ENCODE measurements at regions not wholly inside any gene's neighbourhood (a gene's known extent, or its start where the extent isn't known, plus 50 kb on each side); places are given as distances from the start of the nearest gene placed in this dataset.

DNA sequence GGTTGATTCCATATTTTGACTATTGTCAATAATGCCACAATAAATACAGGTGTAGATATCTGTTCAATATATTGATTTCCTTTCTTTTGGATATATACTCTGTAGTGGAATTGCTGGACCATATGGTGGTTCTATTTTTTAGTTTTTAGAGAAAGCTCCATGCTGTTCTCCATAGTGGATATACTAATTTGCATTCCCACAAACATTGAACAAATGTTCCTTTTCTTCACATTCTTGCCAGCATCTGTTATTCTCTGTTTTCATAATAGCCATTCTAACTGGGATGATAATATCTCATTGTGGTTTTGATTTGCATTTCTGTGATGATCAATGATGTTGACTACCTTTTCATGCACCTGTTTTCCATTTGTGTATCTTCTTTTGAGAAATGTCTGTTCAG, 973.7 kb downstream of the REEP3 start:
- no peaks in the 10 kb centered on the region for H3K9me2 ChIP-seq (replicated peaks; ENCODE audit: insufficient read depth, low read length)
- no peak overlapping the region for H3K4me2 ChIP-seq (ENCODE audit: low read depth, low read length)
- H3K27ac ChIP-seq (ENCODE audit: low read length) = no peak overlapping the region
- H3F3A ChIP-seq (ENCODE audit: insufficient read depth, low read length) = no peaks in the 10 kb centered on the region
- no peaks in the 10 kb centered on the region for H3K36me3 ChIP-seq (replicated peaks; ENCODE audit: insufficient read depth, low read length)
- DNase-seq = no peak
- H3K9me3 ChIP-seq (replicated peaks; ENCODE audit: insufficient read depth, low read length) = no peaks in the 10 kb centered on the region
- H4K20me1 ChIP-seq (ENCODE audit: insufficient read depth, low read length) = no peaks in the 10 kb centered on the region
- H3K4me3 ChIP-seq (ENCODE audit: low read length) = no peak overlapping the region
- no peak overlapping the region for H3K9ac ChIP-seq (ENCODE audit: low read length)
- no peak overlapping the region for H2AFZ ChIP-seq (ENCODE audit: low read length)
- no peaks in the 10 kb centered on the region for H3K4me1 ChIP-seq (ENCODE audit: low read length)
- no peaks in the 10 kb centered on the region for H3K27me3 ChIP-seq (replicated peaks; ENCODE audit: insufficient read depth, low read length)
- H3K79me2 ChIP-seq (ENCODE audit: low read length) = no peaks in the 10 kb centered on the region
- no peak for TF ChIP-seq EZH2 (optimal IDR thresholded peaks at IDR 0.05; ENCODE audit: low read depth, low read length)
- no peak for TF ChIP-seq EZH2phosphoT487 (IDR thresholded peaks at IDR 0.05; ENCODE audit: low read length)

DNA sequence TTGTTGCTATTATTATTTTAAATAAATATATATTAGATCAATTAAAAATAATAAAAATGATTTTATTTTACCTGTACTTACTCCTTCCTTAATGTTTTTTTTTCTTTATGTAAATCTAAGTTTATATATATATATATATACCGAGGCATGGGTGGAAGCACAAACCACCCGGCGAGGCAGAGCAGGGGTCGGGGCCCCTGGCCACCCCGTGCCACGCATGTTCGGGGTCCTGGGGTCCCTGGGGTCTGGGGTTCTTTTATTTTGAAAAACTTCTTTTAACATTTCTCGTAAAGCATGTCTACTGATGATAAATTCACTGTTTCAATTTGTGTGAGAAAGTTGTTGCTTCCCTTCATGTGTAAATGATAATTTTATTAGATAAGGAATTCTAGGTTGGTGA, 976.1 kb downstream of the REEP3 start:
- Histone ChIP-seq H4K20me1 (ENCODE audit: insufficient read depth, low read length) (no peaks in the 10 kb centered on the region), H3K27me3 (replicated peaks; ENCODE audit: insufficient read depth, low read length) (no peaks in the 10 kb centered on the region), H3K4me2 (ENCODE audit: low read depth, low read length) (no peak overlapping the region), H3F3A (ENCODE audit: insufficient read depth, low read length) (no peaks in the 10 kb centered on the region), H3K9me2 (replicated peaks; ENCODE audit: insufficient read depth, low read length) (no peaks in the 10 kb centered on the region), H3K9ac (ENCODE audit: low read length) (no peak overlapping the region), H3K9me3 (replicated peaks; ENCODE audit: insufficient read depth, low read length) (no peaks in the 10 kb centered on the region), H3K4me3 (ENCODE audit: low read length) (no peak overlapping the region), H3K79me2 (ENCODE audit: low read length) (no peaks in the 10 kb centered on the region), H3K36me3 (replicated peaks; ENCODE audit: insufficient read depth, low read length) (no peaks in the 10 kb centered on the region), H3K4me1 (ENCODE audit: low read length) (no peaks in the 10 kb centered on the region), H2AFZ (ENCODE audit: low read length) (no peak overlapping the region), H3K27ac (ENCODE audit: low read length) (no peak overlapping the region)
- DNase-seq = no peak
- TF ChIP-seq EZH2phosphoT487 (IDR thresholded peaks at IDR 0.05; ENCODE audit: low read length) (no peak), EZH2 (optimal IDR thresholded peaks at IDR 0.05; ENCODE audit: low read depth, low read length) (no peak)
- TF ChIP-seq, protein P1, sequence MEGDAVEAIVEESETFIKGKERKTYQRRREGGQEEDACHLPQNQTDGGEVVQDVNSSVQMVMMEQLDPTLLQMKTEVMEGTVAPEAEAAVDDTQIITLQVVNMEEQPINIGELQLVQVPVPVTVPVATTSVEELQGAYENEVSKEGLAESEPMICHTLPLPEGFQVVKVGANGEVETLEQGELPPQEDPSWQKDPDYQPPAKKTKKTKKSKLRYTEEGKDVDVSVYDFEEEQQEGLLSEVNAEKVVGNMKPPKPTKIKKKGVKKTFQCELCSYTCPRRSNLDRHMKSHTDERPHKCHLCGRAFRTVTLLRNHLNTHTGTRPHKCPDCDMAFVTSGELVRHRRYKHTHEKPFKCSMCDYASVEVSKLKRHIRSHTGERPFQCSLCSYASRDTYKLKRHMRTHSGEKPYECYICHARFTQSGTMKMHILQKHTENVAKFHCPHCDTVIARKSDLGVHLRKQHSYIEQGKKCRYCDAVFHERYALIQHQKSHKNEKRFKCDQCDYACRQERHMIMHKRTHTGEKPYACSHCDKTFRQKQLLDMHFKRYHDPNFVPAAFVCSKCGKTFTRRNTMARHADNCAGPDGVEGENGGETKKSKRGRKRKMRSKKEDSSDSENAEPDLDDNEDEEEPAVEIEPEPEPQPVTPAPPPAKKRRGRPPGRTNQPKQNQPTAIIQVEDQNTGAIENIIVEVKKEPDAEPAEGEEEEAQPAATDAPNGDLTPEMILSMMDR (IDR thresholded peaks at IDR 0.05; ENCODE audit: low read length) = no peak

DNA sequence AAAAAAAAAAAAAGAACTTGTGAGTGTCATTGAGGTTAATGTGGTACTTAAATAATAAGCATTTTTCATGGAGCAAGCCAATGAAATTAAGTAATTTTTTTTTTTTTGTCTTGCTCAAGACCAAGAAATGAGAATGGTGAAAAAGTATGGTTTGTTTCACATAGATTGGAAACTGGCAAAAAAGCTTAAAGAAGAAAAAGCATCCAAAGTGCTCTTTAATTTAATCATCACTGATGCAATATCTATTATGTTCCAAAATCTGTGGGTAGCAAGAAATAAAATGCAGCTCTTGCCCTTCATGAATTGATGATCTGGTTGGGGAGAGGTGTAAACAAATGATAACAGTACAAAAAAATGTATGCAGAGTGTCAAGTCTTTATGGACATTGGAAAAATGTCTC, 980.6 kb downstream of the REEP3 start:
- DNase-seq = no peak
- Histone ChIP-seq H3K36me3 (replicated peaks; ENCODE audit: insufficient read depth, low read length) (no peaks in the 10 kb centered on the region), H3K27me3 (replicated peaks; ENCODE audit: insufficient read depth, low read length) (no peaks in the 10 kb centered on the region), H3K4me2 (ENCODE audit: low read depth, low read length) (no peak overlapping the region), H3K9me3 (replicated peaks; ENCODE audit: insufficient read depth, low read length) (no peaks in the 10 kb centered on the region), H3F3A (ENCODE audit: insufficient read depth, low read length) (no peaks in the 10 kb centered on the region), H3K9ac (ENCODE audit: low read length) (no peak overlapping the region), H3K4me3 (ENCODE audit: low read length) (no peak overlapping the region), H4K20me1 (ENCODE audit: insufficient read depth, low read length) (no peaks in the 10 kb centered on the region), H2AFZ (ENCODE audit: low read length) (no peak overlapping the region), H3K79me2 (ENCODE audit: low read length) (no peaks in the 10 kb centered on the region), H3K27ac (ENCODE audit: low read length) (no peak overlapping the region), H3K4me1 (ENCODE audit: low read length) (no peaks in the 10 kb centered on the region), H3K9me2 (replicated peaks; ENCODE audit: insufficient read depth, low read length) (no peaks in the 10 kb centered on the region)
- TF ChIP-seq EZH2 (optimal IDR thresholded peaks at IDR 0.05; ENCODE audit: low read depth, low read length) (no peak), EZH2phosphoT487 (IDR thresholded peaks at IDR 0.05; ENCODE audit: low read length) (no peak)
- TF ChIP-seq, protein P1 (IDR thresholded peaks at IDR 0.05; ENCODE audit: low read length) = no peak

DNA sequence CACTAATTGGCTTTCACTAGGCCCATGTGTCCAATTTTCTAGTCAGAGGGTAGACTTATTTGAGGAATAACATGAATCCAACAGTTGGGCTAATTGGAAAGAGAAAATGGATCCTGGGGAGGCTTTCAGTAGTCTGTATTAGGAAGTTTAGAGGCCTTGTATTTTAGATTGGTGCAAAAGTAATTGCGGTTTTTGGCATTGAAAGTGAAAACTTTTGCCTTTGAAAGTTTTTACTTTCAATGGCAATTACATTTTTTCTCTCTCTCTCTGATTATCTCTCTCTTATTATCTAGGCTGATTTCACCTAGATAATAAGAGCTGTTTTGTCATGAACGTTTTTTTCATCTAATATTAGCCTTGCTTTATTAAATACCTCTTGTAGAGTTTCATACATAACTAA, 981.7 kb downstream of the REEP3 start:
- Histone ChIP-seq H3K4me1 (ENCODE audit: low read length) (no peaks in the 10 kb centered on the region), H3K9me3 (replicated peaks; ENCODE audit: insufficient read depth, low read length) (no peaks in the 10 kb centered on the region), H2AFZ (ENCODE audit: low read length) (no peak overlapping the region), H3K4me2 (ENCODE audit: low read depth, low read length) (no peak overlapping the region), H3K27me3 (replicated peaks; ENCODE audit: insufficient read depth, low read length) (no peaks in the 10 kb centered on the region), H4K20me1 (ENCODE audit: insufficient read depth, low read length) (no peaks in the 10 kb centered on the region), H3K27ac (ENCODE audit: low read length) (no peak overlapping the region), H3K79me2 (ENCODE audit: low read length) (no peaks in the 10 kb centered on the region), H3K9me2 (replicated peaks; ENCODE audit: insufficient read depth, low read length) (no peaks in the 10 kb centered on the region), H3K4me3 (ENCODE audit: low read length) (no peak overlapping the region), H3F3A (ENCODE audit: insufficient read depth, low read length) (no peaks in the 10 kb centered on the region), H3K36me3 (replicated peaks; ENCODE audit: insufficient read depth, low read length) (no peaks in the 10 kb centered on the region), H3K9ac (ENCODE audit: low read length) (no peak overlapping the region)
- TF ChIP-seq EZH2phosphoT487 (IDR thresholded peaks at IDR 0.05; ENCODE audit: low read length) = no peak
- TF ChIP-seq EZH2 (optimal IDR thresholded peaks at IDR 0.05; ENCODE audit: low read depth, low read length) = no peak
- TF ChIP-seq, protein P1 (IDR thresholded peaks at IDR 0.05; ENCODE audit: low read length) = no peak
- DNase-seq = no peak

Data from MM.1S (cell line).